ENCODE measurements at regions not wholly inside any gene's neighbourhood (a gene's known extent, or its start where the extent isn't known, plus 50 kb on each side); places are given as distances from the start of the nearest gene placed in this dataset.

DNA sequence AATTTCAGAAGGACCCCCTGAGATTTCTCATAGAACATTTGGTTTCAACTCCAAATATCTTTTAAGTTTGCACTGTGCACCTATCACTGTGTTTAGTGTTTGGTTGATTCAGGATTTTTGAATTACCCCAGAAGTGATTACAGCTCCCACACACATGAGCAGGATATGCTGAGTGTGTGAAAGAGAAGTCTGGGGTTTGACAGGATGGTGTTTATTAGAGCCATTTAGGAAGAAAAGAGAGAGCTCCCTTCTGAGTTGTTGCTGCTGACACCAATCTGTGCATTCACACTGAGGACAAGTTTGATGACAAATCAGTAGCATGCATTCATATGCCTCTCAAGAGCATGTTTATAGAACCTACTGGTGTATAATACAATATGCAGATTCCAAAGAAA, 118.1 kb downstream of the RPL22L1 start:
- no peak for DNase-seq

DNA sequence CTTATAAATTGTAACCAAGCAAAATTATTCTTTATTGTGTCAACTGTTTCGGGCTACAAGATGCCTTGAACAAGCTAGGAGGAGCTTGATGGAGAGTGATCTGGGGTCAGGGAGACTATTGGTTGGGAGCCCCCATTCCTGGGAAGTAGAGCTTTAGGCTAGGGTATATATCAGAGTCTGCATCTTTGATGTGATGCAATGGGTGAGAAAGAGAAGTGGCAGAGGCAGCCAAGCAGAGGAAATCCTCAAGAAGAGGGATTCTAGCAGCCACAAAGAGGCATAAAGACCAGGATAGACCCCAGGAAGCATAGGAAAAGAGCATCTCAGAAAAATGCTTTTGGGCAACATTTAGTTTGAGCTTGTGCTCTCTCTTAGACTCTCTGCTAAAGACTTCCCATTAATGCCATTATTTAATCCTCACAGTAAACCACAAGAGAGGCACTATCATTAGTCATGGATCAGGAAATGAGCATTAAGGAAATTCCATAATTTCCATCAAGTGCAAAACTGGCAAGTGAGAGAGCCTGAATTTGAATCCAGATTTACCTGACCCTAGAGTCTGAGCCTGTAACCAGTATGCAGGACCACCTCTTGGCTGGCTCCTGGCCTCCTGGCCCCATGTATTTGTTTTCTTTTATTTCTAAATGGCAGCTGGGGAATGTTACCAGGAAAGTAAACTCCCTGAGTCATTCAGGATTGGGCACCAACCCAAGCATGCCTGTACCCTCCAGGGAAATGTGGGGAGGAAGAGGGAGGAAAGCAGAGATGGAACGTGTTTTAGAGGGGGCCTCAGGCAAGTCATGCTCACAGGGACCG, 118.7 kb downstream of the RPL22L1 start:
- DNase-seq, result no peak

DNA sequence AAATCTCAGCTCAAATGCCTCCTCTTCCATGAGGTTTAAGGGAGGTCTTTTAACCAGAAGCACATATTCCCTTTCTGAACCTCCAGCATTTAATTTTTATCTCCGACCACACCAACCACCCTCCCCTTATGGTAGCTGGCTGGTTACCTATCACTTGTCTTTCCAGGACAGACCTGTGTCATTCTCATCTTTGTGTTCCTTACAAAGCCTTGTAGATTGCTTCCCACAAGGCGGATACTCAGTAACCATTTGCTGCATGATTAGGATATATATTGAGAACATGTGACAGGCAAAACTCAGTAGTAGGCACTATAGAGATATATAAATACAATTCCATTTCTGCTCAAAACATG, 119.5 kb downstream of the RPL22L1 start:
- DNase-seq, result no peak

DNA sequence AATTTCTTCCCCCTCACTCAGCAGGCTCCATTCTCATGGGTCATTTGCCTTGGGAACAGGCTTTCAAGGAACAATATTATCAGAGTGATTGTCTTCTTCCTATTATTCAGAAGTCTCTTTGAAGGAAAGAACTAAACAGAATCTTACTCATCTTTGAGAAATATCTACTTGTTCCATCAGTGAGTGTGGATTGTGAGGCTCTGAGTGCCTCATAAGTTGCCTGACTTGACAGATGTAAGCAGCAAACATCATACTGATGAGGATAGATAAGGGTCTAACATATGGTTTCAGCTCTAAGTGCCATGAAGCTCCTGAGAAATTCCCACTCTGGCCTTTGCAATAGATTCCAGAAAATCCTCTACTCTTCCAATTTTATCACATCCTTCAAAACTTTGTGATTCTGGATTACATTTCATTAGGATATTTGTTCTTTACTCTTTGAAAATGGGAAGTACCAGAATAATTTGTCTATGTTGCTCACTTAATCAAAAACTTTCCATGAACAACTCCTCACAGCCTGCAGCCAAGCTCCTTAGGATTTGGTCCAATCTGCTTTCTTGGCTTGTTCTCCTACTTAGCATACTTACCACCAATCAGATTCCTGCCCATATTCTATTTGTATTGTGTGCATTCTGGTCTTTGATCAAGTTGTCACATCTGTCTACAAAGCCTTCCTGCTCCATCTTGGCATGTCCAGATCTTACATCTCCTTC, 120.1 kb downstream of the RPL22L1 start:
- no peak for DNase-seq

DNA sequence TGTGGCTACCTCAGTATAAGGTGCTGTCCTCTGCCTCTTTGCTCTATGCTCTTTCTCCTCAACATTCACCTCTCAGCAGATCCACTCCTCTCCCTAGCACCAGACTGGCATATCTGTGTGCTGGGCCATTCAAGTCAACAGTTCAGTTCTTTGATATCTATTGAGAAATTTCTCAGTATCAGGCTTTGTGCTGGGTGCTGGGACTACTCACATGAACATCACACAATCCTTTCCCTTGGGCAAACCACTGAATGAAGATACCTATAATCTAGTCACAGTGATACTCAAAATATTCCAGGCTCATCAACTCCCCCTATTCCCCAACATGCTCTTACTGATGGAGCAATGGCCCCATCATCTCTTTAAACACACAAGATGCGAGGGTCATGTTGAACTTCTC, 120.8 kb downstream of the RPL22L1 start:
- DNase-seq, result no peak

DNA sequence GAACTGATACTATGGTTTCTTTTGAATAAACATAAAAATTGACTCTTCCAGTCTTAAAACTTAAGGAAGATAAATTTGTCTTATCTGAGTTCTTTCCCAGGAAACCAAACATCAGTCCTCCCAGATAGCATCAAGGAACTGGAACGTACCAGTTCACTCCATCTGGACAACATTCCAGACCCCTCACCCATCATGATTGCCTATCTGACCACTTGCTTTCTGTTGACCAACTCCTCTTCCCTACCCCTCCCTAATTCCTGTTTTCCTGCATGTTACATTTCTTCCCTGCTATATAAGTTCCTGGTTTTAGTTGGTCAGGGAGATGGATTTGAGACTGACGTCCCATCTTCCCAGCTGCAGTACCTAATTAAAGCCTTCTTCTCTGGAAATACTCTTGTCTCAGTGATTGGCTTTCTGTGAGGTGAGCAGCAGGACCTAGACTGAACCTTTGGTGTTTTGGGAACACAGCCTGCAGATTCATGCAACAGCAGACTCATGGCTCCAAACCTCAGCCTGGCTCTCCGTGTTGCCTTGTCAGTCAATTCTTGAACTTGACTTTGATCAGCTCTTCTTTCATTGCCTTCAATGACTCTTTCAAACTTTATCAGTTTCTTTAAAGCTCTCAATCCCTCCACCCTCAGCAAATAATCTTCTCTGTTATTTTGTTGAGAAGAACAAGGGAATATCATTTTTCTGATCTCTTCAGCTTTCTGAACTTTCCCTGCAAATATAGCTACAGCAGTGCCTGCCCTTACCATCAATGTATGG, 123.6 kb downstream of the RPL22L1 start:
- no peak for DNase-seq

DNA sequence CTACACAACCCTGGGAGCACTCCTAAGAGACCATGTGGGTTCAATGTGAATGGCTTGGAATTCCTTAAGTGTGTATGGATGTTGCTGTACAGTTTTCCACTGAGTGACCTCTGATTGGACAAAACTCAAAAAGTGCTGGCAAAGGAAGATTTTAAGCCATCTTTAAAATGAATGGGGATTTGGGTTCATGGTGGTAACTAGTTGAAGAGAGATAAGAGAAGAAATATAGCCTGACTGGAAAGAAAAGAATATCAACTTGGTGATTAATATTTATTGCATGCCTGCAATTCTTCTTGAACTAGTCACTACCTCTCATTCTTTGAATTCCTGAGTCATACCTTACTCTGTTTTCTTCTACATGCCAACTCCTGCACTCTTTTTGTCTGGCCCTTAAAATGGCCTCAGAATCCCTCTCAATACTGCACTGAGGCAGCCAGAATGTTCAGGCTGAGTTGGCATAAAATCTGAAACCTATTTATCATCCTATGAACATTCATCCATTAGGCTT, 124.7 kb downstream of the RPL22L1 start:
- no peak for DNase-seq

DNA sequence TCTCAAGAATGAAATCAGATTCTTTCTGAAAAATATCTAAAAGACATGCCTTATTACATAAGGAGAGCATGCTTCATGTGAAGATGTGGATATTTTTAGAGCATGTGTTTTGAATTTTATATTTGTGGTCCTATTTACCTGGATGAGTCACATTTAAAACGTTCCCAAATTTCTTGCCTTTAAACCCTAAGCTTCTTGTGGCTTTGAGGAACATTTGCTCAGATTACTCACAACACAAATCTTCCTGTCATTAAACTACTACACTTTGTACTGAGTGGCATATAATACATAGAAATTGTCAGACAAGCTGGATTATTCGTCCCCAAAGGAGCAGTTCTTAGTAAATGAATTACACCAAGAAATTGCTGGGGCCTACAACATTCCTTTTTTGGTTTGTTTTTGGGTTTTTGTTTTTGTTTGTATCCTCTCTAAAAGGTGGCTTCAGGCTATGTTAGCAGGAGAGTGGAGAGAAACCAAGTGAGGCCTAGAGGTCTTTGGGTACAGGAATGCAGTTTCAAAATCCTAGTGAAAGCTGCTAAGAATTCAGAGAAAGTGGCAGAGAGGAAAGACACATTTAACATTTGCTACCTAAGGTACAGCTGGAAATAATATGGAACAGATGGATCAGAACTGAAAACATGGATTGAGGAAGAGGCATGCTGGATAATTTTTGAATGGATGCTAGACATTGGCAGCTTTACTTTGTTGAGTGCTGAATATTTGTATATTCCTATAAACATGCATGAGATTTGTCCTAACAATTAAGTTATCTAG, 128.1 kb downstream of the RPL22L1 start:
- DNase-seq, result no peak

DNA sequence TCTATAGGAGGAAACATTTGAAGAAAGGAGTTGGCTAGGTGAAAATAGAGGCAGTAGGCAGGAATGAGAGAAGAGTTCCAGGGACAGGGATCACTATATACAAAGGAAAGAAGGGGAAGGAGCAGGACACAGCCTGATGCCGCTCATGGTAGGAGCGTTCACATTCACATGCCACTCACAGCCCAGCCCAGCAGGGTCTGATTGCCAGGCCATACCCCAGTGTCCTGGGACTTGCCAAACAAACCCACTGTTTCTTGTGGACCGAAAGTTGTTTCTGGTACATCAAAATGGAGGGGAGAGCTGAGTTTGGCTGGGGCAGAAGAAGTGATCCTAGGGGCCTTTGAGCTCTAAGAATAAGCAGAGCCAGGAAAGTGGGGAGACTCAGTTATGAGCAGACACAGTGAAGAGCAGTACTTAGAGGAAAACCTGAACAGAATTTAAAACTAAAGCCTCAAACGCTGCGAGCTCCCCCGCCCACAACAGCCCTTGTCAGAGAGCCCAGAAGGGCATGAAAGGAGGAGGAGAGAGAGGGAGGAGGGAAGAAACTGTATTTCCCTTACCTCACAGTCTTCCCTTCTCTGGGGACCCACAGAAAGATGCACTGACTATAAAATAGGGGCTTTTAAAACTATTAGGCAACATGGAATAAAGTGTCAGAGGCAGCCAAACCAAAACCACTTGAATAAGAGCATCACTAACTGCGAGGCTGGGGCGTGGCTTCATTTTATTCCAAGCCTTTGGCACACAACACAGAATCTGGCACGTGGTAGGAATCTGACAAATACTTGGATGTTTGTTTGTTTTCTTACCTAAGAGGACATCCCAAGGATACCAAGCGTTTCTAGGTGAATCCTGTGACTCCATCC, 129.0 kb downstream of the RPL22L1 start:
- DNase-seq, result no peak

DNA sequence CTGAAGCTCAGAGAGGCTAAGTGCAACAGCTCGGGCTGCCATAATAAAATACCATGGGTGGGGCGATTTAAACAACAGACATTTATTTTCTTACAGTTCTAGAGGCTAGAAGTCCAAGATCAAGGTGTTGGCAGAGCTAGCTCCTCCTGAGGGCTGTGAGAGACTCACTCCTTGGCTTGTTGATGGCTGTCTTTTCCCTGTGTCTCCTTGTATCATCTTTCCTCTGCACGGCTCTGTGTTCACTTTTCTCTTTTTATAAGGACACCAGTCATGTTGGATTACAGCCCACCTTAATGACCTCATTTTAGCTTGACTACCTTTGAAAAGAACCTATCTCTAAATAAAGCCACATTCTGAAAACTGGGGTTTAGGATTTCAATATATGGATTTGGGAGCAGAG, 129.7 kb downstream of the RPL22L1 start:
- DNase-seq, result no peak

DNA sequence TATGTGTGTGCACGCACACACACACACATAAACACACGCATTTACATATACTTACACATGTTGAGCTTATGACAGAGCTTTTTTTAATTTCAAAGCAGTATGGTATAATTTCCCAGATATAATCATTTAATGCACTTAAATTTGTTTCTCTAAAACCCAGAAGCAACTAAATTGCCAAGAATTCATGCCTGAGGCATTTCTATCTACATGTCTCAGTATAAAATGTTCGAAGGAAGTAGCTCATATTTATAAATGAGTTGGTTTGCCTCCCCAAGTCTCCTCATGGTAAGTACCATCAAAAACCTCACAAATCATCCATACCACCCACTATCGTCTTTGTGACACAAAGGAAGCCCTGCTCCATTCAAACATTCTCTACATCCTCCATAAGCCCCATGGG, 130.6 kb downstream of the RPL22L1 start:
- DNase-seq, result no peak

DNA sequence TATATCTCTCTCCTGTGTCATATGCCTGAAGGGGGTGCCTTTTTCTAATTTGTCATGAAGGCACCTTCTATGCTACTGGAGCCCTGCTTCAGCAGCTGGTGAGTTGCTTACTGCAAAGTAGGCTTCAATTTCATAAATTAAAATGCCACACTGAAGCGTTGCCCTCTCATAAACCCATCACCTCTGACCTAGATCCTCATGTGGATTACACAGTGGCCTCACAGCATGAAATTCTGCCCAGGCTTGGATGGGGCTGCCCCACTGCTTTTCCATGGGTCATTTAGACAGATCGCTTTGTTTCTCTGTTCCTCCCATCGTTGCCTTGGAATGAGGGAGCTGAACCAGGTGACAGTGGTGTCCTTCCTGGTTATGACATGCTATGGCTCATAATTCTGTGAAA, 131.2 kb downstream of the RPL22L1 start:
- DNase-seq, result no peak

DNA sequence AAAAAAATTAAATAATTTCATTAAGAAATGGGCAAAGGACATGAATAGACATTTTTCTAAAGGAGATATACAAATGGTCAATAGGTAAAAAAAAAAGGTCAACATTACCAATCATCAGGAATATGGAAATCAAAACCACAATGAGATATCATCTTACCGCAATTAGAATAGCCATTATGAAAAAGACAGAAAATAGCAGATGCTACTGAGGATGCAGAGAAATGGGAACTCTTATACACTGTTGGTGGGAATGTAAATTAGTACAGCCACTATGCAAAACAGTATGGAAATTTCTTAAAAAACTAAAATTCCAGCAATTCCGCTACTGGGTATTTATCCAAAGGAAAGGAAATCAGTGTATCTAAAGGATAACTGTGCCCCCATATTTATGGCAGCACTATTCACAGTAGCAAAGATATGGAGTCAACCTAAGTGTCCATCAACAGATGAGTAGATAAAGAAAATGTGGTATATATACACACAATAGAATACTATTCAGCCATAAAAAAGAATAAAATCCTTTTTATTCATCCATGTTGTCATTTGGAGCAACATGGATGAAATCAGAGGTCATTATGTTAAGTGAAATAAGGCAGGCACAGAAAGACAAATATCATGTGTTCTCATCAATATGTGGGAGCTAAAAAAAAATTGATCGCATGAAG, 132.4 kb downstream of the RPL22L1 start:
- no peak for DNase-seq

DNA sequence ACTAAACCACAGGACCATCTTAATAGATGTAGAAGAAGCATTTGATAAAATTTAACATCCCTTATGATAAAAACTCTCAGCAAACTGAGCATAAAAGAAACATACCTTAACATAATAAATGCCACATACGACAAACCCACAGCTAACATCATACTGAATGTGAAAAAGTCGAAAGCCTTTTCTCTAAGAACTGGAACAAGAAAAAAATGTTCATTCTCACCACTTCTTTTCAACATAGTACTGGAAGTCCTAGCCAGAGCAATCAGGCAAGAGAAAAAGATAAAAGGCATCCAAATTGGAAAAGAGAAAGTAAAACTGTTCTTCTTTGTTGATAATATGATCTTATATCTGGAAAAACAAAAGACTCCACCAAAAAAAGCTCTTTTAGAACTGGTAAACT, 134.2 kb downstream of the RPL22L1 start:
- DNase-seq, result no peak

DNA sequence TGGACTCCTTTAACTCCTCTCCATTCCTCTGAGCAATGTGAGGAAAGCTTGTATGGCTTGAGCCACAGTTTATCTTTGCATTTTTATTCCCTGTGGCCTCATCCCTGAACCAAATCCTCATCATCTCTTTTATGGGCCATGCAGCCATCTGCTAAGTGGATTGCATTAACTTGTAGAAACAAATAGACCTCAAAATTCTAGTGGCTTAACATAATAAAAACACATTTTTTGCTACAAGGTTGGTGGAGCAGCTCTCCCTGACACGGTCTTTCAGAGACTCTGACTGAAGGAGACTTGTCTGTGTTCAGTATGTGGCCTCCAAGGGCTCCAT, 135.3 kb downstream of the RPL22L1 start:
- no peak for DNase-seq

DNA sequence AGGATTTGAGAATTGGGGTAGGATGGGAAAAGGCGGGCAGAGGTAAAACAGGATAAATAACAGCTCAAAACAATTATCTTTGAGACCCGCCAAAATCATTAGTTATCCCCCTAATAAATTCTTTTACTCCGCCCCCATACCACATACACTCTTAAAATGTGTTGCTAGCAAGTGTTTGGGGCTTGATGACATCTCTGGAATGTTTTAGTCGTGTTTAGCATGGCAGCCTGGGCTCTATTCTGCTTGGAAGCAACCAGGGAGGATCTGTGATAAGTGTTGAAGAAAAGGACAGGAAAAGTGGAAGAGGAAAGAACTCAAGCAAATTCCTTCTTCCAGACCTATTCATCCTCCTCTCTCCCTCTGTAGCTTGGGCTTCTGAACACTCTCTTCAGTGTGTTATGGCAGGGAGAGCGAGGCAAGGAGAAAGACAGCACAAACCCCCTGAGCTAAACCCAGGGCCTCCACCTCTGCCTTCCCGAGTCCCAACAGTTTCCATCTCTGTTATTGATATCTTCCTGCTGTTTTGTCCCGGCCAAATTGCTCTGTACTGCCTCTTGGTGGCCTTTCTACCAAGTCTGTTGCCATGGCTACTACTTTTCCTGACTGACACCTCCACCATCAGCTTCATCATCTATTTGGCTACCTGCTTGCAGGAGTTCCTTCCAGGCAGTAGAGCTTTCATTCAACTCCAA, 135.8 kb downstream of the RPL22L1 start:
- DNase-seq, result no peak

DNA sequence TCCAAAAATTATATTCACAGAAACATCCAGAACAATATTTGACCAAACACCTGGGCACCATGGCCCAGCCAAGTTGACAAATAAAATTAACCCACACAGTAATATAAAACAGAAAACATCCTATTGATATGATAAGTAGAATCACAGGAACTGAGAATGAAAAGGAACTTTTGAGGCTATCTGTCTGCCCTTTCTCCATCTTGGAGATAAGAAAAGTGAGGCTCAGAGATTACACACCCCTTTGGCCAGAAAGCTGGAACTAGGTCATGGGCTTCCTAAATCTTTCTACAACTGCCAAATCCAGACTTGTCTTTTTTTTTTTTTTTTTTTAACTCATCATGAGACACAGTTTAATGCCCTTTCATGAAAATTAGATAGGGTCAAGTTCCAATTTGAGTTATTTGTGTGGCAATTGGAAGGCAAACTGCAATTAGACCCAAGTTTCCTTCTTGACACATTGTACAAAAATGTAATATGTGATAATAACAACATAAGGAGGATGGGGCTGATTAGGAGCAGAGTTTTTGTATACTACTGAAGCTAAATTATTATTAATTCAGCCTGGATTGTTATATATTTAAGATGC, 137.2 kb downstream of the RPL22L1 start:
- DNase-seq, result no peak

DNA sequence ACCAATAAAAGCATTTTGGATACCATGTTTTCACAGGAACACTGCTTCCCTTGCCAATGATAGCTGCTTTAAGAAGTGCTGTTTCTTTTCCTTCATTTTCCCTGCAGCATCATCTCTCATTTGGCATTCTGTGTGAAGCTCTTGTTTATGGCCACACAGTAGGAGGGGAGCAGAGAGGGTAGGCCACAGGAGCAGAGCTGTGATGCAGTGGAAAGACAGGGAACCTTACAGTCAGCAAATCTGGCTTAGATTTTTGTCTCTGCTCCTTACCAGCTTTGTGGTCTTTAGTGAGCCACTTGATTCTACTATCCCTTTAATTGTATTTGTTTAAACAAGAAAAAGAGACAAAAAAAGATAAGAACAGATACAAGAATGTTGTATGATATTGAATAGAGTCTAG, 138.7 kb downstream of the RPL22L1 start:
- no peak for DNase-seq

DNA sequence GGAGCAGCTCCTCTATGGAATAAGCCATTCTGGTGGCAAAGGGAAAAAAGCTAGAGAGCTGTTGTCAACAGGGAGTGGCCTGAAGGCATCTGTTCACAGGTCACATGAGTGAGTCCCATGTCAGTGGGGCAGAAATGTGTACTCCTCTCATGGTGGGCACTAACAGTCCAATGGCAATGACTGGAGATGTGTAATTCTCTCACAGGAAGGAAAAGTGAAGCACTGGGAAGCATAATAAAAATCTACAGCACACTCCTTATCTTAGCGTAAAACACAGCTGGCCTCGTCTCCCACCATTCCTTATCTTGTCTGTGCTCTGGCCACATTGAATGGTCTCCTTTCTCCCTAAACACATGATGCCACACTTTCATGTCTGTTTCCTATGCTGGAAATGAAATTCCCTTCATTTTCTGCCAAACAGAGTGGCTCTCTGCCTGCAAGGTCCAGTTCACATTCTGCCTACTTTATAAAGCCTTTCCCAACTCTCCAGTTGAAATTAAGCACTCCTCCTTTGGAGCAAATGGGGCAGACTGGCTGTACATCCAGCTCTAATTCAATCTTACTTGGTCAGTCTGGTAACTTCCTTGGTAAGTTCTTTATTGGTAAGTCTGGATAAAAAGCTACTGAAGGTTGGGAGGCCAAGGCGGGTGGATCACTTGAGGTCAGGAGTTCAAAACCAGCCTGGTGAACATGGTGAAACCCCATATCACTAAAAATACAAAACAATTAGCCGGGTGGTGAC, 139.8 kb downstream of the RPL22L1 start:
- DNase-seq, result no peak

DNA sequence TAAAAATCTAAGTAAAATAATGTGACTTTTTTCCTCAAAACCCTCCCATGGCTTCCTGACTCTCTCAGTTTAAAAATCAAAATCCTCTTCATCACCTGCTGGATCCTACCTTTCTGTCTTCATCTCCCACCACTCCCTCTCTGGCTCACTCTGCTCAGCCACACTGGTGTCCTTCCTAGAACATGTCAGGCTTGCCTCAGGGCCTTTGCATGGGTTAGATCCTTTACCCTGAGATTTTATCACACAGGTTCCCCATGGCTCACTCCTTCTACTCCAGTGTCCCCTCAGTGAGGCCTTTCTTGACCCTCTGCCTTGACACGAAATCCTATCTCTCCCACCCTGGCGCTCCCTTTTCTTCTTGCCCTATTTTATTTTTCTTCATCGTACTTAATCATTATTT, 141.8 kb downstream of the RPL22L1 start:
- DNase-seq, result no peak
